Mesothelial cell of epicardium (in vitro differentiated cells): ENCODE measurements at regions not wholly inside any gene's neighbourhood (a gene's known extent, or its start where the extent isn't known, plus 50 kb on each side); places are given as distances from the start of the nearest gene placed in this dataset.

Source experiments
- DNase-seq, 2 experiments: peaks; one replicate each; pipeline ENCODE4 v3.0.0; 2021; ENCODE audit warnings: low spot score in 2 of 2; ENCODE audit not compliant: unreplicated experiment in 2 of 2
- H3K27ac Mint-ChIP-seq: 2 replicates; pipeline ENCODE4 v1.8.0; 2021; ENCODE audit warnings: mixed read lengths
- H3K27me3 Mint-ChIP-seq: 2 replicates; pipeline ENCODE4 v1.8.0; 2021; ENCODE audit warnings: low read depth, mixed read lengths
- H3K36me3 Mint-ChIP-seq: 2 replicates; pipeline ENCODE4 v1.8.0; 2021; ENCODE audit warnings: mixed read lengths
- H3K4me1 Mint-ChIP-seq: 2 replicates; pipeline ENCODE4 v1.8.0; 2021; ENCODE audit warnings: mixed read lengths
- H3K4me3 Mint-ChIP-seq: 2 replicates; pipeline ENCODE4 v1.8.0; 2021; ENCODE audit warnings: mild to moderate bottlenecking, moderate library complexity, mixed read lengths
- H3K9me3 Mint-ChIP-seq: 2 replicates; pipeline ENCODE4 v1.8.0; 2021; ENCODE audit warnings: mixed read lengths
- TF ChIP-seq, protein P1 (sequence below): fragments of 200-600 bp; sonication (generic); IDR thresholded peaks from one replicate; pipeline ENCODE4 v1.5.0; 2021; ENCODE audit warnings: antibody characterized with exemption; ENCODE audit not compliant: unreplicated experiment

DNA sequence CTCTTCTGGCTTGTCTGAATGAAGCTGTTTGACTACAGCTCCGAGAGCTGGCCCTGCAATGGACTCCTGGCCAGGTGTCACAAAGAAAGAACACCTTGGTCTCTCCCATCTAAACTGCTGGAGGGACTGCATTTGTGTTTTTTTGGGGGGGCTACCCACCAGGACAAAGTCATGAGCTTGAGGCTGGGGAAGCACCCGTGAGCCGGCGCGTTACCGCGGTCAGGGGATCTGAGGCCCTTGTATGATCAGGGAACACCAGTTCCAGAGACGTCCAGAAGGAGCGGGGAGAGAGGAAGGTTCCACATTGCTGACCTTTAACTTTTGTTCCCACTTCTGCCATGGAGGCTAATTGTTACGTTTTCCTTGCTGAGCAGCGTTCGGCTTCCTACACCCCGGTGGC lies 84.5 kb upstream of the C1orf174 start:
- Mint-ChIP-seq H3K4me3 (no peak overlapping the region), H3K36me3 (no peaks in the 10 kb centered on the region), H3K27ac (no peak overlapping the region), H3K9me3 (no peaks in the 10 kb centered on the region), H3K4me1 (no peaks in the 10 kb centered on the region), H3K27me3 (peaks cover 22% of the 10 kb centered on the region)
- TF ChIP-seq, protein P1, sequence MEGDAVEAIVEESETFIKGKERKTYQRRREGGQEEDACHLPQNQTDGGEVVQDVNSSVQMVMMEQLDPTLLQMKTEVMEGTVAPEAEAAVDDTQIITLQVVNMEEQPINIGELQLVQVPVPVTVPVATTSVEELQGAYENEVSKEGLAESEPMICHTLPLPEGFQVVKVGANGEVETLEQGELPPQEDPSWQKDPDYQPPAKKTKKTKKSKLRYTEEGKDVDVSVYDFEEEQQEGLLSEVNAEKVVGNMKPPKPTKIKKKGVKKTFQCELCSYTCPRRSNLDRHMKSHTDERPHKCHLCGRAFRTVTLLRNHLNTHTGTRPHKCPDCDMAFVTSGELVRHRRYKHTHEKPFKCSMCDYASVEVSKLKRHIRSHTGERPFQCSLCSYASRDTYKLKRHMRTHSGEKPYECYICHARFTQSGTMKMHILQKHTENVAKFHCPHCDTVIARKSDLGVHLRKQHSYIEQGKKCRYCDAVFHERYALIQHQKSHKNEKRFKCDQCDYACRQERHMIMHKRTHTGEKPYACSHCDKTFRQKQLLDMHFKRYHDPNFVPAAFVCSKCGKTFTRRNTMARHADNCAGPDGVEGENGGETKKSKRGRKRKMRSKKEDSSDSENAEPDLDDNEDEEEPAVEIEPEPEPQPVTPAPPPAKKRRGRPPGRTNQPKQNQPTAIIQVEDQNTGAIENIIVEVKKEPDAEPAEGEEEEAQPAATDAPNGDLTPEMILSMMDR = no peak
- DNase-seq = no peak

DNA sequence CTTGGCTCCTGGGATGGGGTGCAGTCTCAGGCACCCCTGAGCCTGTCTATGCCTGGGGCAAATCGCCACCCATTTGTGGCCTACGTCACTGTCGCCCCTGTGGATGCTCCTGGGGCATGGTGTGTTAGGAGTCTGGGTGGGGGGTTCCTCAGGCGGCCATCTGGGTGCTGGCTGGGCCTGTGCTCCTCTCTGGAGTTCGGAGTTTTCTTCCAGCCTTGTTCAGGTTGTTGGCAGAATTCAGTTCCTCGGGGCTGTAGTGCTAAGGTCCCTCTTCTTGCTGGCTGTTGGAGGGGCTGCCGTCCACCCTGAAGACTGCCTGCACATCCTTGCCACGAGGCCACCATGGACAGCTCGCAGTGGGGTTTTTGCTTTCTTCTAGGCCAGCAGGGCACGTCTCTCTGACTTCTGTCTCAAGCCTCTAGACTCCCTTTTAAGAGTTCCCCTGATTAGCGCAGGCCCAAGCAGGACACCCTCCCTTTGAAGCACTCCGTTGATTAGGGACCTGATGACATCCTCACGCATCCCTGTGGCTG lies 86.7 kb upstream of the C1orf174 start:
- H3K27ac Mint-ChIP-seq = no peak overlapping the region
- H3K36me3 Mint-ChIP-seq = no peaks in the 10 kb centered on the region
- TF ChIP-seq, protein P1 = no peak
- no peak for DNase-seq
- H3K9me3 Mint-ChIP-seq = peaks cover 7% of the 10 kb centered on the region
- no peaks in the 10 kb centered on the region for H3K4me1 Mint-ChIP-seq
- no peak overlapping the region for H3K4me3 Mint-ChIP-seq
- H3K27me3 Mint-ChIP-seq = peaks cover 16% of the 10 kb centered on the region

DNA sequence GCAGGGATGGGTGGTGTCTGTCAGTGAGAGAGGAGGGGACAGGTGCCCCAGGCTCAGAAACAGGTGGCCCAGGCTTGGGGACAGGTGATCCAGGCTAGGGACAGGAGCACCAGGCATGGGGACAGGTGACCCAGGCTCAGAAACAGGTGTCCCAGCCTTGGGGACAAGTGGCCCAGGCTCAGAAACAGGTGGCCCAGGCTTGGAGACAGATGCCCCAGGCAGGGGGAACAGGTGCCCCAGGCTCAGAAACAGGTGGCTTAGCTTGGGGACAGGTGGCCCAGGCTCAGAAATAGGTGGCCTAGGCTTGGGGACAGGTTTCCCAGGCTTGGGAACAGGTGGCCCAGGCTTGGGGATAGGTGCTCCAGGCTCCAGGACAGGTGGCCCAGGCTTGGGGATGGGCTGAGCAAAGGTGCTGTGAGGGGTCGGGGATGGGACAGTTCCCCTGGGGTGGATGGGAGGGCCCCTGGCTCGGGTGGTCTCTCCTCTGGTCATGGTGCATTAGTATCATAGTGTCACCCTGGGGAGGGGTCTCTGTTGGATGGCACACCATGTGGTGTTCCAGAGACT lies 87.7 kb upstream of the C1orf174 start:
- TF ChIP-seq, protein P1 = no peak
- Mint-ChIP-seq H3K27ac (no peak overlapping the region), H3K27me3 (peaks cover 12% of the 10 kb centered on the region), H3K36me3 (no peaks in the 10 kb centered on the region), H3K4me1 (no peaks in the 10 kb centered on the region), H3K9me3 (peaks cover 7% of the 10 kb centered on the region), H3K4me3 (no peak overlapping the region)
- no peak for DNase-seq

DNA sequence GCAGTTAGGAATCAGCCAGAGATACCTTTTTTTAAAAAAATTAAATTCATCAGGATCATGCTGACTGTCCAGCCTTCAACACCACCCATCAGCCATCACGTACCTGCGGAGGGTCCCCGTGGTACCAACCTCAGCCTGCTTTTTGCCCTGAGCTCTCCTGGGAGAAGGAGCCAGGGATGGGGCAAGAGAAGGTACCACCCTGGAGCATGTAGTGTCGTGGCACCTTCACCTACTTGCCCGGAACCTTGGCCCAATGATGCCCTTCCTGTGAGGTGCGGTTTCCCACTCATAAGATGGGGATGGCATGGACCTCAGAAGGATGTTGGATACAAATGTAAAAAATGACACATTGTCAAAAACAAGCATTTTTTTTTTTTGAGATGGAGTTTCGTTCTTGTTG lies 88.4 kb upstream of the C1orf174 start:
- H3K9me3 Mint-ChIP-seq = peaks cover 7% of the 10 kb centered on the region

DNA sequence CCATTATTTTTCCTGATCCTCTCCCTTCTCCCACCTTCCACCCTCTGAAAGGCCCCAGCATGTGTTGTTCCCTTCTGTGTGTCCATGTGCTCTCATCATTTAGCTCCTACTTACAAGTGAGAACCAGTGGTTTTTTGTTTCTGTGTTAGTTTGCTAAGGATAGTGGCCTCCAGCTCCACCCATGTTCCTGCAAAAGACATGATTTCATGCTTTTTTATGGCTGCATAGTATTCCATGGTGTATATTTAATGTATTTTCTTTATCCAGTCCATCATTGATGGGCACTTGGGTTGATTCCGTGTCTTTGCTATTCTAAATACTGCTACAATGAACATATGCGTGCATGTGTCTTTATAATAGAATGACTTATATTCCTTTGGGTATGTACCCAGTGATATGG lies 89.4 kb upstream of the C1orf174 start:
- no peak overlapping the region for H3K4me3 Mint-ChIP-seq
- no peak overlapping the region for H3K27ac Mint-ChIP-seq
- TF ChIP-seq, protein P1 = no peak
- H3K27me3 Mint-ChIP-seq = peaks cover 10% of the 10 kb centered on the region
- H3K36me3 Mint-ChIP-seq = no peaks in the 10 kb centered on the region
- no peak for DNase-seq
- no peaks in the 10 kb centered on the region for H3K4me1 Mint-ChIP-seq
- peaks cover 7% of the 10 kb centered on the region for H3K9me3 Mint-ChIP-seq

More for the DNA sequence above, 88.4 kb upstream of the C1orf174 start:
- no peak for DNase-seq
- no peaks in the 10 kb centered on the region for H3K4me1 Mint-ChIP-seq
- peaks cover 7% of the 10 kb centered on the region for H3K27me3 Mint-ChIP-seq
- H3K36me3 Mint-ChIP-seq = no peaks in the 10 kb centered on the region
- TF ChIP-seq, protein P1 = no peak
- H3K4me3 Mint-ChIP-seq = no peak overlapping the region
- H3K27ac Mint-ChIP-seq = no peak overlapping the region

DNA sequence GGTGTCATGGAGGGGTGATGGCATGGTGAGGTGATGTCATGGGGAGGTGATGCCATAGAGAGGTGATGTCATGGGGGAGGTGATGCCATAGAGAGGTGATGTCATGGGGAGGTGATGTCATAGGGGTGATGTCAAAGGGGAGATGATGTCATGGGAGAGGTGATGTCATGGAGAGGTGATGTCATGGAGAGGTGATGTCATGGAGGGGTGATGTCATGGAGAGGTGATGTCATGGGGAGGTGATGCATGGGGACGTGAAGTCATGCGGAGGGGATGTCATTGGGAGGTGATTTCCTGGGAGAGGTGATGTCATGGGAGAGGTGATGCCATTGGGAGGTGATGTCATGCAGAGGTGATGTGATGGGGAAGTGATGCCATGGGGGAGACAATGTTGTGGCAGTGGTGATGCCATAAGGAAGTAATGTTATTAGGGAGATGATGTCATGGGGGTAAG lies 92.1 kb upstream of the C1orf174 start:
- Mint-ChIP-seq H3K4me1 (no peaks in the 10 kb centered on the region), H3K36me3 (no peaks in the 10 kb centered on the region), H3K9me3 (peaks cover 7% of the 10 kb centered on the region), H3K27ac (no peak overlapping the region), H3K4me3 (no peak overlapping the region), H3K27me3 (peaks cover 16% of the 10 kb centered on the region)
- TF ChIP-seq, protein P1 = no peak
- DNase-seq = no peak
